HCT116 (cell line): ENCODE measurements at regions not wholly inside any gene's neighbourhood (a gene's known extent, or its start where the extent isn't known, plus 50 kb on each side); places are given as distances from the start of the nearest gene placed in this dataset.
A peak's percentile ranks its signal among the peaks of the same experiment; 100 is the strongest.

Experiments
- ATAC-seq: fragments of 200-7000 bp; cut with Tn5 transposase; 2 replicates; pipeline ENCODE4 v1.9.1; 2020; ENCODE audit warnings: mild to moderate bottlenecking, moderate library complexity
- BruUV-seq: library from RNA; stranded (reverse); fragments of 400-500 nt; replicated peaks from 2 replicates; lab custom pipeline; 2021; lab: Mats Ljungman, UMichigan
- CTCF ChIA-PET: fragments of 300-600 bp; sonication (Branson Sonifier 250); formaldehyde crosslinking; loops from one replicate; lab custom pipeline; 2021; ENCODE audit warnings: antibody characterized with exemption; lab: Charles Lee
- POLR2A ChIA-PET: fragments of 300-600, 350-600 bp; sonication (Branson Sonifier 250); formaldehyde crosslinking; loops from one replicate; lab custom pipeline; 2021; ENCODE audit warnings: antibody characterized with exemption; lab: Charles Lee
- RAD21 ChIA-PET, 2 experiments: fragments of 300-600 bp; sonication (Branson Sonifier 250); formaldehyde crosslinking; loops; one replicate each; lab custom pipeline; 2023; ENCODE audit warnings: low total read pairs in 2 of 2; ENCODE audit not compliant: uncharacterized antibody in 2 of 2, unreplicated experiment in 2 of 2, low non-redundant PET in 1 of 2; lab: Charles Lee
- DNase-seq: peaks from one replicate; pipeline ENCODE4 v3.0.0-alpha.2; 2010; ENCODE audit warnings: low read depth, low spot score
- H2AFZ ChIP-seq: fragments of 200-600 bp; shearing (Covaris generic), sonication (generic); 2 replicates; pipeline ENCODE4 v1.6.1; 2017; ENCODE audit warnings: low read depth, mixed run types, mixed read lengths, antibody characterized with exemption, low read length; ENCODE audit not compliant: poor library complexity, severe bottlenecking
- H3K27ac ChIP-seq: 2 replicates; pipeline ENCODE4 v1.5.1; 2012; ENCODE audit warnings: low read depth, low read length
- H3K27me3 ChIP-seq: fragments of 200-600 bp; sonication (generic); 2 replicates; pipeline ENCODE4 v1.6.1; 2016; ENCODE audit warnings: mixed run types, low read length, mixed read lengths; ENCODE audit not compliant: insufficient read depth
- H3K36me3 ChIP-seq, 2 experiments: fragments of 200-500 bp in 1 of 2; fragments of 200-600 bp in 1 of 2; sonication (Bioruptor generic) in 1 of 2; sonication (generic) in 1 of 2; 2 replicates each; pipeline versions ENCODE4 v1.5.1 to v1.6.1; 2014 to 2016; ENCODE audit warnings: low read length in 2 of 2, inconsistent platforms in 1 of 2, mixed read lengths in 1 of 2, mixed run types in 1 of 2; ENCODE audit not compliant: insufficient read depth in 2 of 2, control insufficient read depth in 1 of 2
- H3K4me1 ChIP-seq, 2 experiments: fragments of 200-600 bp in 1 of 2; sonication (generic) in 1 of 2; 2 replicates each; pipeline versions ENCODE4 v1.5.1 to v1.6.1; 2012 to 2017; ENCODE audit warnings: low read length in 2 of 2, inconsistent platforms in 1 of 2, mild to moderate bottlenecking in 1 of 2, mixed read lengths in 1 of 2, mixed run types in 1 of 2, moderate library complexity in 1 of 2; ENCODE audit not compliant: insufficient read depth in 2 of 2, control insufficient read depth in 1 of 2
- H3K4me2 ChIP-seq: fragments of 200-600 bp; sonication (generic); 2 replicates; pipeline ENCODE4 v1.6.1; 2017; ENCODE audit warnings: mixed run types, low read length, mixed read lengths
- H3K4me3 ChIP-seq, 2 experiments: fragments of 200-600 bp in 1 of 2; sonication (generic) in 1 of 2; replicated peaks in 1 of 2; 2 replicates each; pipeline ENCODE4 v1.5.1; 2011 to 2016; ENCODE audit warnings: low read length in 2 of 2, control low read depth in 1 of 2, low read depth in 1 of 2, mild to moderate bottlenecking in 1 of 2, mixed read lengths in 1 of 2, mixed run types in 1 of 2
- H3K79me2 ChIP-seq: fragments of 200-600 bp; sonication (generic); 2 replicates; pipeline ENCODE4 v1.6.1; 2017; ENCODE audit warnings: mild to moderate bottlenecking, mixed run types, low read length, moderate library complexity, mixed read lengths; ENCODE audit not compliant: insufficient read depth
- H3K9ac ChIP-seq: fragments of 200-600 bp; sonication (generic); 2 replicates; pipeline ENCODE4 v1.6.1; 2016; ENCODE audit warnings: low read length, mixed read lengths
- H3K9me2 ChIP-seq: fragments of 200-600 bp; sonication (generic), shearing (Covaris generic); 2 replicates; pipeline ENCODE4 v1.6.1; 2017; ENCODE audit warnings: mixed run types, mild to moderate bottlenecking, moderate library complexity; ENCODE audit not compliant: insufficient read depth
- H3K9me3 ChIP-seq, 2 experiments: fragments of 200-500 bp in 1 of 2; fragments of 200-600 bp in 1 of 2; sonication (Bioruptor generic) in 1 of 2; sonication (generic) in 1 of 2; 2 replicates each; pipeline ENCODE4 v1.6.1; 2014 to 2017; ENCODE audit warnings: low read length in 2 of 2, mixed read lengths in 2 of 2, inconsistent platforms in 1 of 2, low read depth in 1 of 2, mild to moderate bottlenecking in 1 of 2, mixed run types in 1 of 2, moderate library complexity in 1 of 2; ENCODE audit not compliant: control insufficient read depth in 1 of 2, insufficient read depth in 1 of 2
- H4K20me1 ChIP-seq: fragments of 200-600 bp; sonication (generic), shearing (Covaris generic); 2 replicates; pipeline ENCODE4 v1.6.1; 2017; ENCODE audit warnings: mixed run types, mild to moderate bottlenecking, moderate library complexity; ENCODE audit not compliant: insufficient read depth
- CEBPB ChIP-seq: IDR thresholded peaks from 2 replicates; pipeline ENCODE4 v1.6.1; 2012; ENCODE audit warnings: low read depth
- EGR1 ChIP-seq: IDR thresholded peaks from 2 replicates; pipeline ENCODE4 v1.6.1; 2012; ENCODE audit warnings: low read depth
- EZH2 ChIP-seq: fragments of 200-600 bp; sonication (generic); IDR thresholded peaks from 2 replicates; pipeline ENCODE4 v1.6.1; 2017; ENCODE audit warnings: antibody characterized with exemption, mixed run types
- EZH2phosphoT487 ChIP-seq: fragments of 200-600 bp; IDR thresholded peaks from 2 replicates; pipeline ENCODE4 v1.6.1; 2018; ENCODE audit warnings: antibody characterized with exemption, borderline replicate concordance
- JUND ChIP-seq: IDR thresholded peaks from 2 replicates; pipeline ENCODE4 v1.6.1; 2012
- MAX ChIP-seq: IDR thresholded peaks from 2 replicates; pipeline ENCODE4 v1.6.1; 2012
- POLR2A ChIP-seq: IDR thresholded peaks from 2 replicates; pipeline ENCODE4 v1.7.0; 2011; ENCODE audit warnings: borderline replicate concordance; ENCODE audit not compliant: insufficient read depth, insufficient read length; ENCODE audit errors: extremely low read depth
- POLR2AphosphoS5 ChIP-seq: IDR thresholded peaks from 2 replicates; pipeline ENCODE4 v1.6.1; 2011; ENCODE audit warnings: mild to moderate bottlenecking, low read depth, low read length, moderate library complexity
- REST ChIP-seq: IDR thresholded peaks from 2 replicates; pipeline ENCODE4 v1.6.1; 2012; ENCODE audit warnings: low read depth
- SP1 ChIP-seq: IDR thresholded peaks from 2 replicates; pipeline ENCODE4 v1.6.1; 2012; ENCODE audit warnings: low read depth
- SRF ChIP-seq: IDR thresholded peaks from 2 replicates; pipeline ENCODE4 v1.6.1; 2012; ENCODE audit warnings: low read depth
- TCF7L2 ChIP-seq: IDR thresholded peaks from 2 replicates; pipeline ENCODE4 v1.7.0; 2011; ENCODE audit warnings: borderline replicate concordance, inconsistent platforms; ENCODE audit not compliant: insufficient read depth, insufficient read length; ENCODE audit errors: extremely low read depth
- ZFX ChIP-seq: fragments of 450-650 bp; IDR thresholded peaks from 2 replicates; pipeline ENCODE4 v1.6.1; 2017
- ZNF274 ChIP-seq: fragments of 200-500 bp; sonication (Bioruptor generic); IDR thresholded peaks from 2 replicates; pipeline ENCODE4 v1.6.1; 2014; ENCODE audit warnings: mild to moderate bottlenecking, low read depth, low read length, inconsistent platforms
- intact Hi-C: fragments of 100-400 bp; cut with micrococcal nuclease; formaldehyde crosslinking; loops from 2 replicates; pipeline ENCODE4 v1.10.0; 2022
- TF ChIP-seq, protein P1 (sequence below): IDR thresholded peaks from 2 replicates; pipeline ENCODE4 v1.6.1; 2011; ENCODE audit warnings: mild to moderate bottlenecking, low read length, moderate library complexity; ENCODE audit not compliant: insufficient replicate concordance; ENCODE audit errors: extremely low read depth

DNA sequence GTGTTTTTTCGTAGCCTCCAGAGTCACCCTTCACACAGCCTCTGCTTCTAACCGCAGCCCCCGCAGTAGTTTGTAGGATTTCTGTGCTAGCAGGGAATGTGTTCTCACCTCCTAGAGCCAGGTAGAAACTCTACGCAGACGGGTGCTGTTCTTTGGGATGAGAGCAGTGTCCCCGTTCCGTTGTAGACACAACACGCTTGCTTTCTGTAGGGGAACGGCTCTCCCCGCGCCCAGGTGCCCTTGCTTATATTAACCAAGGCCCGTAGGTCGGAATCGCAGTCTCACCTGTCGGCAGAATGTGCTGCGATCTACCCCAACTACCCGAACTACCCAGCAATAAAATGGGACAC lies 111.8 kb upstream of the NBPF11 start:
- Histone ChIP-seq H3K4me1 (peaks cover 4 to 33% of the 10 kb centered on the region in 2 experiments; a peak in 3 of 4 replicates), H3K9me3 (no peaks in the 10 kb centered on the region), H3K27ac (peak overlapping the region; percentile 78), H3K79me2 (no peaks in the 10 kb centered on the region), H3K9ac (peak overlapping the region; percentile 80), H4K20me1 (no peaks in the 10 kb centered on the region), H3K9me2 (no peaks in the 10 kb centered on the region), H3K4me2 (peak overlapping the region; percentile 96), H3K27me3 (no peaks in the 10 kb centered on the region), H3K36me3 (no peaks in the 10 kb centered on the region), H3K4me3 (peak overlapping the region; percentile 41 to 59), H2AFZ (no peak overlapping the region)
- DNase-seq (no peak), ATAC-seq (no peak; the same call in 1 of the 2 replicates)
- ChIA-PET CTCF (interaction anchor here (1.0 kb wide), 1 partner anchor 70 kb away, joined by 5 read pairs; no protein-coding TSS in a partner anchor), POLR2A (interaction anchor here (0.8 to 5.6 kb wide), 27 partner anchors 8 to 1887 kb away, joined by 3 to 366 read pairs (median 6); partner anchors contain the start of gene NBPF11), RAD21 (interaction anchor here in 1 of 2 experiments (0.7 kb wide), 1 partner anchor 70 kb away, joined by 3 read pairs; no protein-coding TSS in a partner anchor)
- TF ChIP-seq EGR1: no peak
- TF ChIP-seq, protein P1, sequence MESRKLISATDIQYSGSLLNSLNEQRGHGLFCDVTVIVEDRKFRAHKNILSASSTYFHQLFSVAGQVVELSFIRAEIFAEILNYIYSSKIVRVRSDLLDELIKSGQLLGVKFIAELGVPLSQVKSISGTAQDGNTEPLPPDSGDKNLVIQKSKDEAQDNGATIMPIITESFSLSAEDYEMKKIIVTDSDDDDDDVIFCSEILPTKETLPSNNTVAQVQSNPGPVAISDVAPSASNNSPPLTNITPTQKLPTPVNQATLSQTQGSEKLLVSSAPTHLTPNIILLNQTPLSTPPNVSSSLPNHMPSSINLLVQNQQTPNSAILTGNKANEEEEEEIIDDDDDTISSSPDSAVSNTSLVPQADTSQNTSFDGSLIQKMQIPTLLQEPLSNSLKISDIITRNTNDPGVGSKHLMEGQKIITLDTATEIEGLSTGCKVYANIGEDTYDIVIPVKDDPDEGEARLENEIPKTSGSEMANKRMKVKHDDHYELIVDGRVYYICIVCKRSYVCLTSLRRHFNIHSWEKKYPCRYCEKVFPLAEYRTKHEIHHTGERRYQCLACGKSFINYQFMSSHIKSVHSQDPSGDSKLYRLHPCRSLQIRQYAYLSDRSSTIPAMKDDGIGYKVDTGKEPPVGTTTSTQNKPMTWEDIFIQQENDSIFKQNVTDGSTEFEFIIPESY: no peak
- TF ChIP-seq SP1: no peak
- TF ChIP-seq CEBPB: no peak
- no peak for TF ChIP-seq REST
- no peak for TF ChIP-seq POLR2A
- no peak for TF ChIP-seq ZNF274
- no peak for TF ChIP-seq TCF7L2
- no peak for TF ChIP-seq MAX
- TF ChIP-seq POLR2AphosphoS5: no peak
- no peak for TF ChIP-seq EZH2
- TF ChIP-seq SRF: no peak
- no peak for TF ChIP-seq EZH2phosphoT487
- no peak for TF ChIP-seq JUND
- TF ChIP-seq ZFX: no peak
- no TSS peak for BruUV-seq
- intact Hi-C loops: loop anchor here (1.0 to 10.0 kb wide), 3 partner anchors 70 to 261 kb away; no protein-coding TSS in a partner anchor
